EL (cell line): ENCODE measurements at regions not wholly inside any gene's neighbourhood (a gene's known extent, or its start where the extent isn't known, plus 50 kb on each side); places are given as distances from the start of the nearest gene placed in this dataset.
"Not testable (repeated sequence)": the region's sequence is repeated elsewhere in the genome, so short reads cannot be mapped to it uniquely, and the experiment has no call there.

Experiments
- DNase-seq: peaks from one replicate; pipeline ENCODE4 v3.0.0-alpha.2; 2016

- DNase-seq = no peak
Measured at GRCh38 chr10:36489181-36489580, 636.2 kb upstream of the ANKRD30A start.

- DNase-seq = no peak
Measured at GRCh38 chr10:36488579-36488978, 636.8 kb upstream of the ANKRD30A start.

GRCh38 chr10:36479073-36479472 is 646.3 kb upstream of the ANKRD30A start:
- no peak for DNase-seq

DNA sequence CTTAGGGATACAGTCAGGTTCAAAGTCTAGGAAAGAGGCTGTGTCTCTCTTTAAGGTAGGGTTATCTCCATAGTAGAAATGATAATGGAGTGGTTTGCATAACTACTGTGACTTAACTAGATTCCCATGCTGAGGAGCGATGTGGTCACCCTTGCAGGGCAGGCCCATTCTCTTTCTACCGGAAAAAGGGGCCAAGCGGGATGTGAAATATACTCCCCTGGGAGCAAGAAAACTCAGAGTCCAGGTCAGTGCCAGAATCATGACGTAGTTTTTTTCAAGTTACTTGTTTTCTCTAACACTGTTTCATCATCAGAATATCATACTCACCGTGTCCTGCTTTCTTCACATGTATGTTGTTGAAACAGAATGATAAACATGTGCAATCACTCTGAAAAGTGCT is 649.0 kb upstream of the ANKRD30A start:
- DNase-seq = no peak

- no peak for DNase-seq
Measured at GRCh38 chr10:36475746-36476145, 649.7 kb upstream of the ANKRD30A start.

DNA sequence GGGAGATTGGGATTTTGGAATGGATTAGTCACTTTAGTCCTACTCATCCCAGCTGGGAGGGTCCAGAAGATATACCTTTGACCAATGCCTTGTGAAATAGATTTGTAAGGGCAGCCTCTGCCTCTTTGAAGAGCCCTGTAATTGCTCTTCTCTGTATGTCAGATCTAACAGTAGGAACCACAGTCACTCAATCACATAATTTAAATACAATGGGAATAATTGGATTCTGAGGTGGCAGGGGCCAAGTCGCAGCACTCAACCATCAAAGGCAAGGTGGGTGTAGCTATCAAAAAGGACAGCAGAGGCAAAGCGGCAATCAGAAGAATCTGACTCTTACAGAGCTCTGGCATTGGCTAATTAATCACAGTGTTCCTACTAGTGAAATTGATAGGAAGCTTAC is 650.9 kb upstream of the ANKRD30A start:
- no peak for DNase-seq

DNA sequence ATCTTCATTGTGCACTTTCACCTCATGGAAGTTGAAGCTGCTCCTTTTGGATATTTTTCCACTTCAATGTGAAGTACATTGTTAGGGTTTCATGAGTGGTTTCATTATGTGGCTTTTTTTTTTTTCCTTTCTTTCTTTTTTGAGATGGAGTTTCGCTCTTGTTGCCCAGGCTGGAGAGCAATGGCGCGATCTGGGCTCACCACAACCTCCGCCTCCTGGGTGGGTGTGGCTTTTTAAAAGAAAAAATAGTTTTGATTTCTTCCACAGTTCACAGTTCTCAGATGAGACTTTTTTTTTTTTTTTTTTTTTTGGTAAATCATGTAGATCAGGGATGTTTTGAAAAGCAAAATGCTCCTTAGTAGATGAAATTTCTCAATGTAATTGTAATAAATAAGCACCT is 652.3 kb upstream of the ANKRD30A start:
- DNase-seq = no peak

DNA sequence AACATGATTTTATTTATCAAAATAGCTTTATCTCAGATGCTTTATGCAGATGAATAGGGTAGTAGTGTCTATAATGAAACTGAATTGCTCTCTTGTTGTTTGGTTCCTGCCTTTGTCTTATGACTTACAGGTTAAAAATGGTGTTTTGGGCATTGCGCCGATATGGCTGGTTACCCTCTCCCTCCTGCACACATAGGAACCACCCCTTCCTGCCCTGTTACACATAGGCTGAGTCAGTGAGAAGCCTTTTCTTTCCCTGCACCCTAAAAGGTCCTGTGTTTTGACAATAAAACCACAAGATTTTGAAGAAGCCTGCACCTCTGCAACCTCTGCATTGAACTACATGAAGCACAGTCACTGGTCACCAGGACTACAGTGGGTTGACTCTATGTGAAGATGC is 655.8 kb upstream of the ANKRD30A start:
- peak; percentile 65 for DNase-seq

GRCh38 chr10:36468620-36469019 is 656.8 kb upstream of the ANKRD30A start:
- DNase-seq = no peak

DNA sequence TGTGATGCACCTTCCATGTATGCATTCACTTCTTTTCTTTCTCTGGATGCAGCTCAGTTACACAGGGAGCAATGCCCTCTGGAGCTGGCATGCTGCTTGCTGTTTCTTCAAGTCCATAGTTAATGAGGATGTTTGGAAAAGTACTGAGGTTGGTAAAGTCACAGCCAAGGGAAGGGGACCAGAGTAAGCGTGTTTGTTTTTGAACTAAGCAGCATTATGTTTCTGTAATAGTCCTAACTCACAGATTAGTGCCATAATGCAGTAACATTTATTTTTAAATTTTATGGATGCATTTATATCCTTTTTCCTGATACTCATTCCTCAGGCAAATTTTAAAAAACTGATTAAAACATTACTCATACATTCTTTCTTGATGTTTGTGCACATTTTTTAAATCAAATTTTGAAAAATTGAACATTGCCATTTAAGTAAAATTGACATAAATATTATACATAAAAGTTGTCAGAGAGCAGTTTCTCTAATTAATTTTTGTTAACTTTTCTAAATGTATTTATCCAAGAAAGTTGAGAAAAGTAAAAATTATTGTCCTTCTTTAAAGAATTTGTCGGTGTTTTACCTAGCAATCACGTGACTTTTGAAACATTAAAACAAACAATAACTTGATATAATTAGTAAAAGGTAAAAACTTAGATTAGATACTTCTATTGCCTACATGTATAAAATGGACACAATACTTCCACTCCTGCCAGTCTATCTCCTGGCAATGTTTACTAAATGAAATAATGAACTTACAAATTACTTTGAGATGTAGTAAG is 659.6 kb upstream of the ANKRD30A start:
- no peak for DNase-seq

- DNase-seq = no peak
Measured at GRCh38 chr10:36464291-36464690, 661.1 kb upstream of the ANKRD30A start.

GRCh38 chr10:36463390-36463789 is 662.0 kb upstream of the ANKRD30A start:
- no peak for DNase-seq

DNA sequence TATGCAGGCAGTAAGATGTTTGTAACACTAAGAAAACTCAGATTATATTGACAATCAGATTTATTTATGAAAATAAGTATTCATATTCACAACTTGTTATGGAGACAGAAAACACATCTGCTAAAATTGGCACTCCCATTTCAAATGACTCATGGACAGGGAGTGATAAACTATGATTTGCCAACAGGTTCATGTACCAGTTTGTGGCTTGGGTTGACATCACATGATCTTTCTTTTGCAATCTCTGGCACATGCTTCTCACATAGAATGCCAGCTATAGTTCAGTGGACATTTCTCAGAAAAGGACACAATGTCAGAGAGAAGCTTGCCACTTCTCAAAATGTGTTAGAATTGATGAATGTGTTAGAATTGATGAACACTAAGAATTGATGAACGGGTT is 663.2 kb upstream of the ANKRD30A start:
- peak; percentile 8 for DNase-seq

DNA sequence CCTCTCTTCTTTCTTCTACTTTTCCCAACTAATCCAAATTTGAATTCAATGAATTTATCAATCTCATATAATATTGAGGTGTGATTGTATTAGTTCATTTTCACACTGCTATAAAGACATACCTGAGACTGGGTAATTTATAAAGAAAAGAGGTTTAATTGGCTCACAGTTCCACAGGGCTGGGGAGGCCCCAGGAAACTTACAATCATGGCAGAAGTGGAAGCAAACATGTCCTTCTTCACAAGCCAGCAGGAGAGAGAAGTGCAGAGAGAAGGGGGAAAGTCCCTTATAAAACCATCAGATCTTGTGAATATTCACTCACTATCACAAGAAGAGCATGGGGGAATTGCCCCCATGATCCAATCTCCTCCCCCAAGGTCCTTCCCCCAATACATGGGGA is 667.0 kb upstream of the ANKRD30A start:
- not testable (repeated sequence) for DNase-seq

- DNase-seq = no peak
Measured at GRCh38 chr10:36457751-36458150, 667.6 kb upstream of the ANKRD30A start.

GRCh38 chr10:36455526-36456133 is 669.8 kb upstream of the ANKRD30A start:
- DNase-seq = no peak

DNA sequence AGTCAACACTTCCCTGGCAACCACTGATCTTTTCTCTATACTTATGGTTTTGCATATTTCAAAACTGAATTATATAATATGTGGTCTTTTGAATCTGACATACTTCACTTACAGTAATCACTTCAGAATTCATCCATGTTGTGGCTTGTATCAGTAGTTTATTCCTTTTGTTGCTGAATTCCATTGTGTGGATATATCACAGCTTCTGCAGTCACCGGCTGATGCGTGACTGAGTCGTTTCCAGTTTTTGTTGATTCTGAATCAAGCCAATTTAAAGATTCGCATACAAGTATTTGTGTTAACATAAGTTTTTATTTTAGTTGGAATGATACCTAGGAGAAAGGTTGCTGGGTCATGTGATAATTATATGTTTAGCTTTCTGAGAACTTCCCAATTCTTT is 672.5 kb upstream of the ANKRD30A start:
- DNase-seq = no peak

GRCh38 chr10:36451391-36451970 is 673.9 kb upstream of the ANKRD30A start:
- DNase-seq = no peak

GRCh38 chr10:36450380-36450779 is 675.0 kb upstream of the ANKRD30A start:
- peak; percentile 9 for DNase-seq

DNA sequence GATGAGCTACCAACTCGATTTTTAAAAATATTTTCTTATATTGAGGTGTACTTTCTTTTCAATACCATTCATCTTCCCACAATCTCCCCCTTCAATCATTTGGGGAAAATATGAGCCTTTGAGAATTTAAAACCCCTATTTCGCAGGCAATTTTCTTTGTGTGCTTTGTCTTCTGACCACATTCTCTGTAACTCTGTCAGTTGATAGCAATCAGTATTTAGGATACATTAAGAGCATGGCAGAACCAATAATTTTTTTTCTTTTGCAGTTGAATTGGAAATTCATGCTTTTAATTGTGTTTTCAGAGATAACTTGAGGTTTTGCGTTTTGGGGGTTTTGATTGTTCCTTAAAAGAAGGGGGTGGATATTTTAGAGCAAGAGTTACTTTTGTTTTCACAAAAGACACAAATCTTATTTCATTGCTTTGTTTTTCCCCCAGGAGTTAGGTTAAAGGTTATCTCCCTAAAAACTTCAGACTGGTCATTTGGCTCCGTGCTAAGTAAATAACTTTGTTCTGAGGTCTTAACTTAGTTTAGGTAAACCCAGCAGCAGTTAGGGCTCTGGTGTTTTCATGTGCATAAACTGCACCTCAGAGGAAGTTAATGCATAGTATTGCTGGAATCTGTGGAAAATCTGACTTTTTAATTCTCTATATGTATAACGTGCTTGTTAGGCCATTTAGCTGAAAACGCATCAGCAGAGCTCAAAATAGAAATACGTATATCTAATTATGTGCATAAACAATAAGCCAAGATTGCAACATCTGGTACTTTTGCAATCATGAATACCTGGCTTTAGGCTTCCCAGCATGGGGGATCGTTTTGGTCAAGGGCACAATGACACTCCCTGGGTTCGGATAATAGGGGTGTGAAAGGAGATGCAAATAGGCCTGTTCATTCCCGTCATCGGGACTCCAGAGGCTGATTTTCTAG is 676.4 kb upstream of the ANKRD30A start:
- DNase-seq = no peak

GRCh38 chr10:36446881-36447280 is 678.5 kb upstream of the ANKRD30A start:
- DNase-seq = no peak

DNA sequence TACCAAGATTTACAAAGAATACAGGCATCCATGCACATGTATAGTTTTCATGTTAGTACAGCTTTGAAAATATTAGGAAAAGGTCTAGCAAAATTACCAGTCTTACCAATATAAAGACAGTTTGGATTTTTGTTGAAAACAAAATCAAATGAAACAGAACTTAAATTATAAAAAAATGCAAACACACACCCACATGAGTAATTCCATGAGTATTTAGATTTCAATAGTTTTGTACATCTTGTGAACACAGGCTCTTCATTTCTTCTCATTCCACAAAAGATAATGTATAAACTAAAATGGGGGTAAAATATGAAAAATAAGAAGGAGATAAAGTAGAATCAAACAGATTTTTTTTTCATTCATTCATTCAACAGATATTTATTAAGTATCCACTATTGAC is 682.2 kb upstream of the ANKRD30A start:
- no peak for DNase-seq

DNA sequence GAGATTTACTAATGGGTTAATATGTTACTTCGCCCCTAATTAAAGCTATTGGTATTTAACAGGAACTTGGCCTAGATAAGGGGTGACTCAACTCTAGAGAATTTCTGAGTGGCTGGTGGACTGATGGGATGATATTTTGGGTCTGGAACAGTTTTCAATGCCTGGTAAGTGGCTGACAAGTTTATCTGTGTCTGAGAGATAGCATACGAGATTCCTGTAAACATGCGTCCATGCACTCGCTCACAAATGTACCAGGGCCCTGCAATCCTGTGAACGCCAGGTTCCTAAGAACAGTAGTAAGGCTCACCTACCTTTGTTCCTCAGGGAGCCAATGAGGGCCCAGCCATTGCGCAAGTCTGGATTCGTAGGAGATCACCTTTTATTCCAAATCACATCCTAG is 683.8 kb upstream of the ANKRD30A start:
- peak; percentile 11 for DNase-seq
